Brain pericyte (primary cell): ENCODE measurements at regions not wholly inside any gene's neighbourhood (a gene's known extent, or its start where the extent isn't known, plus 50 kb on each side); places are given as distances from the start of the nearest gene placed in this dataset.
A peak's percentile ranks its signal among the peaks of the same experiment; 100 is the strongest.

Experiments
- DNase-seq: peaks from one replicate; pipeline ENCODE4 v3.0.0-alpha.2; 2012; ENCODE audit warnings: low read depth, low spot score

GRCh38 chr5:17761326-17761725, 127.1 kb downstream of the TAF11L14 start:
- DNase-seq: no peak

- DNase-seq: peak; percentile 38
These were observed 129.0 kb downstream of the TAF11L14 start for GRCh38 chr5:17763301-17763700.

- no peak for DNase-seq
These were observed 131.8 kb downstream of the TAF11L14 start for GRCh38 chr5:17766031-17766430.

GRCh38 chr5:17769277-17769676, 135.0 kb downstream of the TAF11L14 start:
- no peak for DNase-seq

- no peak for DNase-seq
These were observed 138.0 kb downstream of the TAF11L14 start for GRCh38 chr5:17772232-17772631.

GRCh38 chr5:17785774-17786173, 151.5 kb downstream of the TAF11L14 start:
- no peak for DNase-seq

GRCh38 chr5:17788351-17788750, 154.1 kb downstream of the TAF11L14 start:
- DNase-seq: no peak

- no peak for DNase-seq
These were observed 159.9 kb downstream of the TAF11L14 start for GRCh38 chr5:17794201-17794600.

GRCh38 chr5:17794815-17795214, 160.6 kb downstream of the TAF11L14 start:
- DNase-seq: no peak

GRCh38 chr5:17796142-17796541, 161.9 kb downstream of the TAF11L14 start:
- no peak for DNase-seq

- DNase-seq: no peak
These were observed 162.6 kb downstream of the TAF11L14 start for GRCh38 chr5:17796757-17797396.

GRCh38 chr5:17799521-17799920, 165.3 kb downstream of the TAF11L14 start:
- no peak for DNase-seq

GRCh38 chr5:17801595-17801994, 167.3 kb downstream of the TAF11L14 start:
- DNase-seq: no peak

- no peak for DNase-seq
These were observed 168.0 kb downstream of the TAF11L14 start for GRCh38 chr5:17802256-17802655.

- no peak for DNase-seq
These were observed 169.7 kb downstream of the TAF11L14 start for GRCh38 chr5:17803971-17804370.

- no peak for DNase-seq
These were observed 171.1 kb downstream of the TAF11L14 start for GRCh38 chr5:17805227-17805825.

GRCh38 chr5:17806818-17807468, 172.7 kb downstream of the TAF11L14 start:
- no peak for DNase-seq

GRCh38 chr5:17808566-17808965, 174.3 kb downstream of the TAF11L14 start:
- DNase-seq: no peak

GRCh38 chr5:17810734-17811133, 176.5 kb downstream of the TAF11L14 start:
- DNase-seq: no peak

GRCh38 chr5:17813214-17813613, 179.0 kb downstream of the TAF11L14 start:
- no peak for DNase-seq

GRCh38 chr5:17816505-17816904, 182.2 kb downstream of the TAF11L14 start:
- DNase-seq: no peak

- no peak for DNase-seq
These were observed 182.7 kb downstream of the TAF11L14 start for GRCh38 chr5:17816944-17817343.

- DNase-seq: no peak
These were observed 183.7 kb downstream of the TAF11L14 start for GRCh38 chr5:17817990-17818389.
